Chondrocyte (in vitro differentiated cells): ENCODE measurements at regions not wholly inside any gene's neighbourhood (a gene's known extent, or its start where the extent isn't known, plus 50 kb on each side); places are given as distances from the start of the nearest gene placed in this dataset.

Source experiments
- DNase-seq: peaks from one replicate; pipeline ENCODE4 v3.0.0; 2021; ENCODE audit warnings: mixed read lengths, low spot score
- H3K27ac Mint-ChIP-seq: one replicate; pipeline ENCODE4 v1.8.0; 2021; ENCODE audit warnings: mild to moderate bottlenecking, moderate library complexity, mixed read lengths; ENCODE audit not compliant: unreplicated experiment
- H3K27me3 Mint-ChIP-seq: 2 replicates; pipeline ENCODE4 v1.8.0; 2021; ENCODE audit warnings: low read depth, mixed read lengths
- H3K36me3 Mint-ChIP-seq: 2 replicates; pipeline ENCODE4 v1.8.0; 2021; ENCODE audit warnings: low read depth, mixed read lengths
- H3K4me1 Mint-ChIP-seq: 2 replicates; pipeline ENCODE4 v1.8.0; 2021; ENCODE audit warnings: low read depth, mild to moderate bottlenecking, mixed read lengths
- H3K4me3 Mint-ChIP-seq: one replicate; pipeline ENCODE4 v1.8.0; 2021; ENCODE audit warnings: mild to moderate bottlenecking, moderate library complexity, mixed read lengths; ENCODE audit not compliant: unreplicated experiment
- H3K9me3 Mint-ChIP-seq: 2 replicates; pipeline ENCODE4 v1.8.0; 2021; ENCODE audit warnings: low read depth, mixed read lengths
- CTCF ChIP-seq: fragments of 200-600 bp; sonication (generic); IDR thresholded peaks from 2 replicates; pipeline ENCODE4 v1.5.0; 2021; ENCODE audit warnings: antibody characterized with exemption, mild to moderate bottlenecking, moderate library complexity

- DNase-seq, result no peak
- no peak overlapping the region for H3K27ac Mint-ChIP-seq
- H3K36me3 Mint-ChIP-seq, result no peaks in the 10 kb centered on the region
- H3K9me3 Mint-ChIP-seq, result peaks cover 15% of the 10 kb centered on the region
- TF ChIP-seq CTCF, result no peak
- no peak overlapping the region for H3K4me3 Mint-ChIP-seq
- H3K27me3 Mint-ChIP-seq, result peaks cover 4% of the 10 kb centered on the region
- no peaks in the 10 kb centered on the region for H3K4me1 Mint-ChIP-seq
These were observed 245.0 kb downstream of the TEX29 start for GRCh38 chr13:111565400-111565799.

GRCh38 chr13:111566567-111566966, 246.1 kb downstream of the TEX29 start:
- no peak overlapping the region for H3K4me3 Mint-ChIP-seq
- H3K4me1 Mint-ChIP-seq, result no peaks in the 10 kb centered on the region
- peaks cover 4% of the 10 kb centered on the region for H3K27me3 Mint-ChIP-seq
- H3K27ac Mint-ChIP-seq, result no peak overlapping the region
- no peak for DNase-seq
- no peaks in the 10 kb centered on the region for H3K36me3 Mint-ChIP-seq
- H3K9me3 Mint-ChIP-seq, result peaks cover 15% of the 10 kb centered on the region
- TF ChIP-seq CTCF, result no peak

- no peak overlapping the region for H3K4me3 Mint-ChIP-seq
- peaks cover 4% of the 10 kb centered on the region for H3K27me3 Mint-ChIP-seq
- peak; percentile 58 for DNase-seq
- H3K9me3 Mint-ChIP-seq, result peaks cover 15% of the 10 kb centered on the region
- TF ChIP-seq CTCF, result no peak
- H3K27ac Mint-ChIP-seq, result no peak overlapping the region
- no peaks in the 10 kb centered on the region for H3K4me1 Mint-ChIP-seq
- no peaks in the 10 kb centered on the region for H3K36me3 Mint-ChIP-seq
These were observed 247.2 kb downstream of the TEX29 start for GRCh38 chr13:111567637-111568036.

GRCh38 chr13:111568290-111568689, 247.8 kb downstream of the TEX29 start:
- peaks cover 15% of the 10 kb centered on the region for H3K9me3 Mint-ChIP-seq
- H3K4me3 Mint-ChIP-seq, result no peak overlapping the region
- peaks cover 4% of the 10 kb centered on the region for H3K27me3 Mint-ChIP-seq
- H3K4me1 Mint-ChIP-seq, result no peaks in the 10 kb centered on the region
- H3K36me3 Mint-ChIP-seq, result no peaks in the 10 kb centered on the region
- H3K27ac Mint-ChIP-seq, result no peak overlapping the region
- peak; percentile 10 for DNase-seq
- no peak for TF ChIP-seq CTCF

- DNase-seq, result no peak
- Mint-ChIP-seq H3K9me3 (peaks cover 31% of the 10 kb centered on the region), H3K27ac (no peak overlapping the region), H3K4me1 (no peaks in the 10 kb centered on the region), H3K36me3 (peaks cover 4% of the 10 kb centered on the region), H3K4me3 (no peak overlapping the region), H3K27me3 (no peaks in the 10 kb centered on the region)
- TF ChIP-seq CTCF, result no peak
These were observed 250.5 kb downstream of the TEX29 start for GRCh38 chr13:111570911-111571310.
